HCT116 (cell line): ENCODE measurements at regions not wholly inside any gene's neighbourhood (a gene's known extent, or its start where the extent isn't known, plus 50 kb on each side); places are given as distances from the start of the nearest gene placed in this dataset.

Experiments
- CEBPB ChIP-seq: IDR thresholded peaks from 2 replicates; pipeline ENCODE4 v1.6.1; 2012; ENCODE audit warnings: low read depth
- EZH2 ChIP-seq: fragments of 200-600 bp; sonication (generic); IDR thresholded peaks from 2 replicates; pipeline ENCODE4 v1.6.1; 2017; ENCODE audit warnings: antibody characterized with exemption, mixed run types
- EZH2phosphoT487 ChIP-seq: fragments of 200-600 bp; IDR thresholded peaks from 2 replicates; pipeline ENCODE4 v1.6.1; 2018; ENCODE audit warnings: antibody characterized with exemption, borderline replicate concordance
- FOSL1 ChIP-seq: IDR thresholded peaks from 2 replicates; pipeline ENCODE4 v1.6.1; 2012; ENCODE audit warnings: low read depth
- JUND ChIP-seq: IDR thresholded peaks from 2 replicates; pipeline ENCODE4 v1.6.1; 2012
- POLR2A ChIP-seq: IDR thresholded peaks from 2 replicates; pipeline ENCODE4 v1.7.0; 2011; ENCODE audit warnings: borderline replicate concordance; ENCODE audit not compliant: insufficient read depth, insufficient read length; ENCODE audit errors: extremely low read depth
- POLR2AphosphoS5 ChIP-seq: IDR thresholded peaks from 2 replicates; pipeline ENCODE4 v1.6.1; 2011; ENCODE audit warnings: mild to moderate bottlenecking, low read depth, low read length, moderate library complexity
- RAD21 ChIP-seq: IDR thresholded peaks from 2 replicates; pipeline ENCODE4 v1.6.1; 2012; ENCODE audit warnings: low read depth, mild to moderate bottlenecking
- YY1 ChIP-seq: IDR thresholded peaks from 2 replicates; pipeline ENCODE4 v1.6.1; 2011; ENCODE audit warnings: low read length, low read depth, moderate library complexity, mild to moderate bottlenecking; ENCODE audit not compliant: insufficient replicate concordance; ENCODE audit errors: extremely low read depth
- ZFX ChIP-seq: fragments of 450-650 bp; IDR thresholded peaks from 2 replicates; pipeline ENCODE4 v1.6.1; 2017
- ZNF274 ChIP-seq: fragments of 200-500 bp; sonication (Bioruptor generic); IDR thresholded peaks from 2 replicates; pipeline ENCODE4 v1.6.1; 2014; ENCODE audit warnings: mild to moderate bottlenecking, low read depth, low read length, inconsistent platforms
- TF ChIP-seq, protein P1 (sequence below), 3 experiments: fragments of 200-600 bp in 1 of 3; sonication (generic) in 1 of 3; IDR thresholded peaks in 2 of 3; conservative IDR thresholded peaks in 1 of 3; 2 replicates each; pipeline ENCODE4 v1.5.1; 2012 to 2017; ENCODE audit warnings: low read depth in 2 of 3, low read length in 2 of 3, antibody characterized with exemption in 1 of 3, borderline replicate concordance in 1 of 3, control low read depth in 1 of 3, mild to moderate bottlenecking in 1 of 3, mixed read lengths in 1 of 3, mixed run types in 1 of 3, moderate library complexity in 1 of 3; ENCODE audit not compliant: insufficient read depth in 1 of 3

DNA sequence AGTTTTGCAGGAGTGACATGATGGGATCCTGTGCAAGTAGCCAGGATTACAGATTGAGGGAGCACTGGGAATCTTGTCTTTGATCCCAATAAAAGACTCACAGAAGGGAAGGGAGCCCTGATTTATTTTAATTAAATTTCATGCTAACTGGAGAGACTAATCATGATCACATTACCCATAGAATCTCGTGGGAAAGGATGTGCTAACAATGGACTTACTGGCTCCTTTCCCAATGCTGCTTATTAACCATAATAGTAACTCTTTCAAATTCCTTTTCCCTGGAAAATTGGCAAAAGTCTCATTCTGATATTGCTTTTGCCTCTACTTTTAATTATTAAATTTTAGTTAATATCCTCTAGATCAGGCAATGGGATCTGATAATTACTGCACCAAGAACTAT is 174.8 kb upstream of the AVPR1A start:
- TF ChIP-seq EZH2 = no peak
- TF ChIP-seq YY1 = no peak
- TF ChIP-seq ZFX = no peak
- TF ChIP-seq, protein P1, sequence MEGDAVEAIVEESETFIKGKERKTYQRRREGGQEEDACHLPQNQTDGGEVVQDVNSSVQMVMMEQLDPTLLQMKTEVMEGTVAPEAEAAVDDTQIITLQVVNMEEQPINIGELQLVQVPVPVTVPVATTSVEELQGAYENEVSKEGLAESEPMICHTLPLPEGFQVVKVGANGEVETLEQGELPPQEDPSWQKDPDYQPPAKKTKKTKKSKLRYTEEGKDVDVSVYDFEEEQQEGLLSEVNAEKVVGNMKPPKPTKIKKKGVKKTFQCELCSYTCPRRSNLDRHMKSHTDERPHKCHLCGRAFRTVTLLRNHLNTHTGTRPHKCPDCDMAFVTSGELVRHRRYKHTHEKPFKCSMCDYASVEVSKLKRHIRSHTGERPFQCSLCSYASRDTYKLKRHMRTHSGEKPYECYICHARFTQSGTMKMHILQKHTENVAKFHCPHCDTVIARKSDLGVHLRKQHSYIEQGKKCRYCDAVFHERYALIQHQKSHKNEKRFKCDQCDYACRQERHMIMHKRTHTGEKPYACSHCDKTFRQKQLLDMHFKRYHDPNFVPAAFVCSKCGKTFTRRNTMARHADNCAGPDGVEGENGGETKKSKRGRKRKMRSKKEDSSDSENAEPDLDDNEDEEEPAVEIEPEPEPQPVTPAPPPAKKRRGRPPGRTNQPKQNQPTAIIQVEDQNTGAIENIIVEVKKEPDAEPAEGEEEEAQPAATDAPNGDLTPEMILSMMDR (IDR thresholded peaks at IDR 0.05 in 2 of 3, conservative IDR thresholded peaks at IDR 0.05 in 1 of 3; ENCODE audit: borderline replicate concordance in 1 of 3, insufficient read depth in 1 of 3, low read depth in 2 of 3, low read length in 2 of 3) = no peak
- TF ChIP-seq ZNF274 = no peak
- no peak for TF ChIP-seq CEBPB
- no peak for TF ChIP-seq FOSL1
- no peak for TF ChIP-seq EZH2phosphoT487
- no peak for TF ChIP-seq RAD21
- no peak for TF ChIP-seq POLR2AphosphoS5
- TF ChIP-seq POLR2A = no peak
- TF ChIP-seq JUND = no peak
